Esophagus squamous epithelium (tissue), 4 donors: ENCODE measurements at regions not wholly inside any gene's neighbourhood (a gene's known extent, or its start where the extent isn't known, plus 50 kb on each side); places are given as distances from the start of the nearest gene placed in this dataset.

Source experiments
- CTCF ChIP-seq, 6 experiments: fragments of 450-650 bp in 4 of 6; fragments of 200-600 bp in 2 of 6; sonication (generic) in 2 of 6; IDR thresholded peaks; one replicate each; pipeline ENCODE4 v1.5.1; 2016 to 2019; ENCODE audit warnings: antibody characterized with exemption in 6 of 6, mild to moderate bottlenecking in 4 of 6, moderate library complexity in 4 of 6
- POLR2A ChIP-seq, 4 donors: fragments of 450-650 bp; IDR thresholded peaks; one replicate each; pipeline ENCODE4 v1.6.1; 2017; ENCODE audit warnings: antibody characterized with exemption in 4 of 4, mild to moderate bottlenecking in 4 of 4, moderate library complexity in 3 of 4

GRCh38 chr5:53418826-53419658 is 61.4 kb upstream of the FST start:
- TF ChIP-seq CTCF (IDR thresholded peaks at IDR 0.05) (no peak), POLR2A (IDR thresholded peaks at IDR 0.05) (no peak)
